Body of pancreas (tissue), 4 donors: ENCODE measurements at regions not wholly inside any gene's neighbourhood (a gene's known extent, or its start where the extent isn't known, plus 50 kb on each side); places are given as distances from the start of the nearest gene placed in this dataset.

Experiments used
- POLR2A ChIP-seq, 3 donors: fragments of 450-650 bp; IDR thresholded peaks; one replicate each; pipeline ENCODE4 v1.6.1; 2016; ENCODE audit warnings: antibody characterized with exemption in 3 of 3, mild to moderate bottlenecking in 2 of 3
- TF ChIP-seq, protein P1 (sequence below), 7 experiments: fragments of 450-650 bp in 4 of 7; fragments of 200-600 bp in 3 of 7; sonication (generic) in 3 of 7; IDR thresholded peaks; one replicate each; pipeline ENCODE4 v1.5.1; 2016 to 2019; ENCODE audit warnings: antibody characterized with exemption in 7 of 7

DNA sequence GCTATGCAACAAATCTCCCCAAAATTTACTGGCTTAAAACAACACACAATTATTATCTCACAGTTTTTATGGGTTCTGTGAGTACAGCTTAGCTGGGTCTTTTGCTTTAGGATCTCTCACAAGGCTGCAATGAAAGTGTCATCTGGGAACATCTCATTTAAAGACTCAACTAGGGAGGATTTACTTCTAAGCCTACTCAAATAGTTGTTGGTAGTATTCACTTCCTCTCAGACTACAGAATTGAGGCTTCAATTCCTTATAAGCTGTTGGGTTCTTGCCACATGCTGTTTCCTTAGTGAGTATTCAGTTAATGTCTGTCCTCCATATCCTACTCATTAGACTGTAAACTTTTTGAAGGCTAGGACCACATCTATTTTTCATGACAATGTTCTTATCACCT lies 72.3 kb downstream of the MDH1 start:
- no peak for TF ChIP-seq POLR2A (IDR thresholded peaks at IDR 0.05)
- TF ChIP-seq, protein P1, sequence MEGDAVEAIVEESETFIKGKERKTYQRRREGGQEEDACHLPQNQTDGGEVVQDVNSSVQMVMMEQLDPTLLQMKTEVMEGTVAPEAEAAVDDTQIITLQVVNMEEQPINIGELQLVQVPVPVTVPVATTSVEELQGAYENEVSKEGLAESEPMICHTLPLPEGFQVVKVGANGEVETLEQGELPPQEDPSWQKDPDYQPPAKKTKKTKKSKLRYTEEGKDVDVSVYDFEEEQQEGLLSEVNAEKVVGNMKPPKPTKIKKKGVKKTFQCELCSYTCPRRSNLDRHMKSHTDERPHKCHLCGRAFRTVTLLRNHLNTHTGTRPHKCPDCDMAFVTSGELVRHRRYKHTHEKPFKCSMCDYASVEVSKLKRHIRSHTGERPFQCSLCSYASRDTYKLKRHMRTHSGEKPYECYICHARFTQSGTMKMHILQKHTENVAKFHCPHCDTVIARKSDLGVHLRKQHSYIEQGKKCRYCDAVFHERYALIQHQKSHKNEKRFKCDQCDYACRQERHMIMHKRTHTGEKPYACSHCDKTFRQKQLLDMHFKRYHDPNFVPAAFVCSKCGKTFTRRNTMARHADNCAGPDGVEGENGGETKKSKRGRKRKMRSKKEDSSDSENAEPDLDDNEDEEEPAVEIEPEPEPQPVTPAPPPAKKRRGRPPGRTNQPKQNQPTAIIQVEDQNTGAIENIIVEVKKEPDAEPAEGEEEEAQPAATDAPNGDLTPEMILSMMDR (IDR thresholded peaks at IDR 0.05) = no peak
